NCI-H69 (cell line): ENCODE measurements at regions not wholly inside any gene's neighbourhood (a gene's known extent, or its start where the extent isn't known, plus 50 kb on each side); places are given as distances from the start of the nearest gene placed in this dataset.
"Not testable (repeated sequence)": the region's sequence is repeated elsewhere in the genome, so short reads cannot be mapped to it uniquely, and the experiment has no call there.

ENCODE experiments used
- DNase-seq: peaks from one replicate; lab custom pipeline; 2025; lab: John Stamatoyannopoulos, UW

GRCh38 chr16:8187782-8188372, 402.4 kb downstream of the TMEM114 start:
- DNase-seq: no peak

- DNase-seq: no peak
These were observed 405.5 kb downstream of the TMEM114 start for GRCh38 chr16:8184854-8185253.

GRCh38 chr16:8183176-8184099, 406.9 kb downstream of the TMEM114 start:
- no peak for DNase-seq

- DNase-seq: no peak
These were observed 407.6 kb downstream of the TMEM114 start for GRCh38 chr16:8182761-8183160.

GRCh38 chr16:8179615-8180014, 410.7 kb downstream of the TMEM114 start:
- DNase-seq: no peak

GRCh38 chr16:8178271-8178670, 412.0 kb downstream of the TMEM114 start:
- DNase-seq: no peak

- no peak for DNase-seq
These were observed 414.9 kb downstream of the TMEM114 start for GRCh38 chr16:8175411-8175810.

- DNase-seq: peak; percentile 78
These were observed 417.1 kb downstream of the TMEM114 start for GRCh38 chr16:8173111-8173644.

- DNase-seq: no peak
These were observed 417.8 kb downstream of the TMEM114 start for GRCh38 chr16:8172551-8172950.

GRCh38 chr16:8168016-8168415, 422.3 kb downstream of the TMEM114 start:
- no peak for DNase-seq

- DNase-seq: no peak
These were observed 422.9 kb downstream of the TMEM114 start for GRCh38 chr16:8167436-8167835.

- no peak for DNase-seq
These were observed 432.3 kb downstream of the TMEM114 start for GRCh38 chr16:8158051-8158450.

- no peak for DNase-seq
These were observed 435.0 kb downstream of the TMEM114 start for GRCh38 chr16:8155275-8155674.

- DNase-seq: no peak
These were observed 443.9 kb downstream of the TMEM114 start for GRCh38 chr16:8146256-8147012.

- no peak for DNase-seq
These were observed 451.6 kb downstream of the TMEM114 start for GRCh38 chr16:8138666-8139065.

GRCh38 chr16:8137606-8138005, 452.7 kb downstream of the TMEM114 start:
- DNase-seq: no peak

- DNase-seq: no peak
These were observed 460.1 kb downstream of the TMEM114 start for GRCh38 chr16:8130197-8130596.

GRCh38 chr16:8127070-8127469, 463.2 kb downstream of the TMEM114 start:
- no peak for DNase-seq

GRCh38 chr16:8126313-8126712, 464.0 kb downstream of the TMEM114 start:
- DNase-seq: no peak

- no peak for DNase-seq
These were observed 470.3 kb downstream of the TMEM114 start for GRCh38 chr16:8120001-8120400.

GRCh38 chr16:8115814-8116213, 474.5 kb downstream of the TMEM114 start:
- DNase-seq: no peak

- DNase-seq: not testable (repeated sequence)
These were observed 475.4 kb downstream of the TMEM114 start for GRCh38 chr16:8114941-8115340.
